ENCODE measurements at regions not wholly inside any gene's neighbourhood (a gene's known extent, or its start where the extent isn't known, plus 50 kb on each side); places are given as distances from the start of the nearest gene placed in this dataset.

- no peak for TF ChIP-seq TAF1 (IDR thresholded peaks at IDR 0.05; ENCODE audit: low read depth)
- TF ChIP-seq EP300 (conservative IDR thresholded peaks at IDR 0.05; ENCODE audit: poor library complexity, severe bottlenecking) = no peak
- TF ChIP-seq CTCF (IDR thresholded peaks at IDR 0.05; ENCODE audit: poor library complexity, severe bottlenecking) = no peak
Measured at GRCh38 chr14:81662066-81662465, 128.4 kb upstream of the SEL1L start.

DNA sequence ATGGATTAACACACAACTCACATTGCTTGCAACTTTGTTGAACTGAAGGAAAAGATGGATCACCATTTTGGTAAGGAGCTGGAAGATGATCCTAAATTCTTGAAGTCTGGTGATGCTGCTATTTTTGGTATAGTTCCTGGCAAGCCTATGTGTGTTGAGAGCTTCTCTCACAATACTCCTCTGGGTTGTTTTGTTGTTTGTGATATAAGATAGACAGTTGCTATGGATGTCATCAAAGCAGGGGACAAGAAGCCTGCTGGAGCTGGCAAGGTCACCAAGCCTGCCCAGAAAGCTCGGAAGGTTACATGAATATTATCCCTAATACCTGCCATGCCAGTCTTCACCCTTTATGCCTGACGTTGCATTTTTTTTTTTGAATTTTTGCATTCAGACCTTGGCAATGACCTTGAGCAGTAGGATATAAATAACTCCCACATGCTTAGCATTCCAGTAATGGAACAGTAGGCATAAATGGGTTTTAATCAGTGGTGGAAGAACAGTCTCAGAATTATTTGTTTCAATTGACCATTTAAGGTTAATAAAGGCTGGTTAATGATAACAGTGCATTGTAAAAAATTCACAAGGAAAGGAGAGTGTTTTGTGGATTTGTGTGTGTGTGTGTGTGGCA lies 129.0 kb upstream of the SEL1L start:
- Histone ChIP-seq H3K79me2 (replicated peaks; ENCODE audit: insufficient read depth, low read length) (no peaks in the 10 kb centered on the region), H3K9me3 (ENCODE audit: low read length) (no peaks in the 10 kb centered on the region), H3K36me3 (ENCODE audit: insufficient read depth, low read length) (no peaks in the 10 kb centered on the region), H3K27ac (ENCODE audit: low read length) (no peak overlapping the region), H3K9ac (ENCODE audit: low read length) (no peak overlapping the region), H3F3A (ENCODE audit: insufficient read depth, low read length, poor library complexity, severe bottlenecking) (no peaks in the 10 kb centered on the region), H4K20me1 (ENCODE audit: insufficient read depth) (no peaks in the 10 kb centered on the region), H2AFZ (ENCODE audit: low read depth, low read length) (no peak overlapping the region), H3K9me2 (ENCODE audit: insufficient read depth, low read length) (no peaks in the 10 kb centered on the region), H3K4me3 (ENCODE audit: low read length) (no peak overlapping the region), H3K27me3 (ENCODE audit: insufficient read depth, low read depth, low read length) (no peaks in the 10 kb centered on the region), H3K4me2 (ENCODE audit: low read length) (no peak overlapping the region)
- no peak for TF ChIP-seq SMC3 (conservative IDR thresholded peaks at IDR 0.05; ENCODE audit: poor library complexity)
- no peak for TF ChIP-seq EZH2 (IDR thresholded peaks at IDR 0.05; ENCODE audit: borderline replicate concordance, insufficient read depth, low read length, poor library complexity, severe bottlenecking)
- no peak for TF ChIP-seq TAF1 (IDR thresholded peaks at IDR 0.05; ENCODE audit: low read depth)

More at GRCh38 chr14:81662066-81662465, 128.4 kb upstream of the SEL1L start:
- H3K4me3 ChIP-seq (ENCODE audit: low read length) = no peak overlapping the region
- no peaks in the 10 kb centered on the region for H3F3A ChIP-seq (ENCODE audit: insufficient read depth, low read length, poor library complexity, severe bottlenecking)
- H4K20me1 ChIP-seq (ENCODE audit: insufficient read depth) = no peaks in the 10 kb centered on the region
- no peak overlapping the region for H3K9ac ChIP-seq (ENCODE audit: low read length)
- no peaks in the 10 kb centered on the region for H3K9me3 ChIP-seq (ENCODE audit: low read length)
- H3K27me3 ChIP-seq (ENCODE audit: insufficient read depth, low read depth, low read length) = no peaks in the 10 kb centered on the region
- no peak overlapping the region for H3K27ac ChIP-seq (ENCODE audit: low read length)
- H3K79me2 ChIP-seq (replicated peaks; ENCODE audit: insufficient read depth, low read length) = no peaks in the 10 kb centered on the region
- no peak overlapping the region for H2AFZ ChIP-seq (ENCODE audit: low read depth, low read length)
- H3K4me2 ChIP-seq (ENCODE audit: low read length) = no peak overlapping the region
- H3K9me2 ChIP-seq (ENCODE audit: insufficient read depth, low read length) = no peaks in the 10 kb centered on the region
- no peaks in the 10 kb centered on the region for H3K36me3 ChIP-seq (ENCODE audit: insufficient read depth, low read length)

DNA sequence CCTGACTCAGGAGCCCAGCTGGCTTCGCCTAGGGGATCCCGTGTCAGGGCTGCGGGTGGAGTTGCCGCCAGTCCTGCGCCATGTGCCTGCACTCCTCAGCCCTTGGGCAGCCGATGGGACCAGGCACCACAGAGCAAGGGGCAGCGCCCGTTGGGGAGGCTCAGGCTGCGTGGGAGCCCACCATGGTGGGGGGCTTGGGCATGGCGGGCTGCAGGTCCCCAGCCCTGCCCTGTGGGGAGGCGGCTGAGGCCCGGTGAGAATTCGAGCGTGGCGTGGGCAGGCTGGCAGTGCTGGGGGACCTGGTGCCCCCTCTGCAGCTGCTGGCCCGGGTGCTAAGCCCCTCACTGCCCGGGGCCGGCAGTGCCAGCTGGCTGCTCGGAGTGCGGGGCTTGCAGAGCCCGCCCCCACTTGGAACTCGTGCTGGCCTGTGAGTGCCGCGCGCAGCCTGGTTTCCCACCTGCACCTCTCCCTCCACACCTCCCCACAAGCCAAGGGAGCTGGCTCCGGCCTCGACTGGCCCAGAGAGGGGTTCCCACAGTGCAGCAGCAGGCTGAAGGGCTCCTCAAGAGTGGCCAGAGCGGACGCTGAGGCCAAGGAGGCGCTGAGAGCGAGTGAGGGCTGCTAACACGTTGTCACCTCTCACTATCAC lies 135.1 kb upstream of the SEL1L start:
- Histone ChIP-seq H3K9ac (ENCODE audit: low read length) (no peak overlapping the region), H3F3A (ENCODE audit: insufficient read depth, low read length, poor library complexity, severe bottlenecking) (no peaks in the 10 kb centered on the region), H3K4me3 (ENCODE audit: low read length) (no peak overlapping the region), H3K27ac (ENCODE audit: low read length) (no peak overlapping the region), H4K20me1 (ENCODE audit: insufficient read depth) (no peaks in the 10 kb centered on the region), H3K79me2 (replicated peaks; ENCODE audit: insufficient read depth, low read length) (no peaks in the 10 kb centered on the region), H3K4me2 (ENCODE audit: low read length) (no peak overlapping the region), H2AFZ (ENCODE audit: low read depth, low read length) (no peak overlapping the region), H3K27me3 (ENCODE audit: insufficient read depth, low read depth, low read length) (no peaks in the 10 kb centered on the region), H3K9me2 (ENCODE audit: insufficient read depth, low read length) (no peaks in the 10 kb centered on the region), H3K36me3 (ENCODE audit: insufficient read depth, low read length) (no peaks in the 10 kb centered on the region), H3K9me3 (ENCODE audit: low read length) (no peaks in the 10 kb centered on the region)
- TF ChIP-seq EP300 (conservative IDR thresholded peaks at IDR 0.05; ENCODE audit: poor library complexity, severe bottlenecking) (no peak), POLR2AphosphoS5 (IDR thresholded peaks at IDR 0.05) (no peak), TAF1 (IDR thresholded peaks at IDR 0.05; ENCODE audit: low read depth) (no peak), RAD21 (conservative IDR thresholded peaks at IDR 0.05) (no peak), EZH2 (IDR thresholded peaks at IDR 0.05; ENCODE audit: borderline replicate concordance, insufficient read depth, low read length, poor library complexity, severe bottlenecking) (no peak), SMC3 (conservative IDR thresholded peaks at IDR 0.05; ENCODE audit: poor library complexity) (no peak), CTCF (IDR thresholded peaks at IDR 0.05; ENCODE audit: poor library complexity, severe bottlenecking) (no peak), MXI1 (conservative IDR thresholded peaks at IDR 0.05; ENCODE audit: poor library complexity, severe bottlenecking) (no peak)
- TF ChIP-seq, protein P1, sequence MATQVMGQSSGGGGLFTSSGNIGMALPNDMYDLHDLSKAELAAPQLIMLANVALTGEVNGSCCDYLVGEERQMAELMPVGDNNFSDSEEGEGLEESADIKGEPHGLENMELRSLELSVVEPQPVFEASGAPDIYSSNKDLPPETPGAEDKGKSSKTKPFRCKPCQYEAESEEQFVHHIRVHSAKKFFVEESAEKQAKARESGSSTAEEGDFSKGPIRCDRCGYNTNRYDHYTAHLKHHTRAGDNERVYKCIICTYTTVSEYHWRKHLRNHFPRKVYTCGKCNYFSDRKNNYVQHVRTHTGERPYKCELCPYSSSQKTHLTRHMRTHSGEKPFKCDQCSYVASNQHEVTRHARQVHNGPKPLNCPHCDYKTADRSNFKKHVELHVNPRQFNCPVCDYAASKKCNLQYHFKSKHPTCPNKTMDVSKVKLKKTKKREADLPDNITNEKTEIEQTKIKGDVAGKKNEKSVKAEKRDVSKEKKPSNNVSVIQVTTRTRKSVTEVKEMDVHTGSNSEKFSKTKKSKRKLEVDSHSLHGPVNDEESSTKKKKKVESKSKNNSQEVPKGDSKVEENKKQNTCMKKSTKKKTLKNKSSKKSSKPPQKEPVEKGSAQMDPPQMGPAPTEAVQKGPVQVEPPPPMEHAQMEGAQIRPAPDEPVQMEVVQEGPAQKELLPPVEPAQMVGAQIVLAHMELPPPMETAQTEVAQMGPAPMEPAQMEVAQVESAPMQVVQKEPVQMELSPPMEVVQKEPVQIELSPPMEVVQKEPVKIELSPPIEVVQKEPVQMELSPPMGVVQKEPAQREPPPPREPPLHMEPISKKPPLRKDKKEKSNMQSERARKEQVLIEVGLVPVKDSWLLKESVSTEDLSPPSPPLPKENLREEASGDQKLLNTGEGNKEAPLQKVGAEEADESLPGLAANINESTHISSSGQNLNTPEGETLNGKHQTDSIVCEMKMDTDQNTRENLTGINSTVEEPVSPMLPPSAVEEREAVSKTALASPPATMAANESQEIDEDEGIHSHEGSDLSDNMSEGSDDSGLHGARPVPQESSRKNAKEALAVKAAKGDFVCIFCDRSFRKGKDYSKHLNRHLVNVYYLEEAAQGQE (IDR thresholded peaks at IDR 0.05; ENCODE audit: borderline replicate concordance) = no peak
